ENCODE measurements at regions not wholly inside any gene's neighbourhood (a gene's known extent, or its start where the extent isn't known, plus 50 kb on each side); places are given as distances from the start of the nearest gene placed in this dataset.

DNA sequence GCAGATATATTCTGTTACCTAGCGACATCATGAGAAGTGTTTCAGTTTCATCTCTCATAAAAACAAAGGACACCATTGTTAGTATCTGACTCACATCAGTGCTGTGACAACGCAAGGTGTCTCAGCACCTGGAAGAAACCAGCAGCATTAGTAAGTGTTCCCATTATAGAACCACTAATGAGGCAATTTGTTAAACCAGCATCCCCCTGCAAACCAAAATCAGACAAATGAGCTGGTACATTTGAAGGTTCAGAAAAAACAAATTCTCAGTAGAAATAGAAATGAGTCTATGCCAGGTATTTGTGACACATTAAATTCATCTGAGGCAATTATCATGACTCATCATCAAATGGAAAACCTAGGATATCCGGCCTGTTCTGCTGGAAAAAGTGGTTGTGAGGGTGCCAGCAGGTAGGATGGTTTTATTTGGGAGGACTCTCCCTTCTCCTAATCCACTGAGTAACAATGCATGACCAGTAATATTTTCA, 151.7 kb downstream of the TMEM200A start:
- no peak overlapping the region for H3K4me3 ChIP-seq (replicated peaks in 1 of 3)
- H3K27me3 ChIP-seq, result no peaks in the 10 kb centered on the region
- intact Hi-C loops (cut with DNase I), result no loop called here
- H3K9me3 ChIP-seq, result no peaks in the 10 kb centered on the region
- TF ChIP-seq POLR2A (IDR thresholded peaks at IDR 0.05), result no peak
- TF ChIP-seq, protein P1, sequence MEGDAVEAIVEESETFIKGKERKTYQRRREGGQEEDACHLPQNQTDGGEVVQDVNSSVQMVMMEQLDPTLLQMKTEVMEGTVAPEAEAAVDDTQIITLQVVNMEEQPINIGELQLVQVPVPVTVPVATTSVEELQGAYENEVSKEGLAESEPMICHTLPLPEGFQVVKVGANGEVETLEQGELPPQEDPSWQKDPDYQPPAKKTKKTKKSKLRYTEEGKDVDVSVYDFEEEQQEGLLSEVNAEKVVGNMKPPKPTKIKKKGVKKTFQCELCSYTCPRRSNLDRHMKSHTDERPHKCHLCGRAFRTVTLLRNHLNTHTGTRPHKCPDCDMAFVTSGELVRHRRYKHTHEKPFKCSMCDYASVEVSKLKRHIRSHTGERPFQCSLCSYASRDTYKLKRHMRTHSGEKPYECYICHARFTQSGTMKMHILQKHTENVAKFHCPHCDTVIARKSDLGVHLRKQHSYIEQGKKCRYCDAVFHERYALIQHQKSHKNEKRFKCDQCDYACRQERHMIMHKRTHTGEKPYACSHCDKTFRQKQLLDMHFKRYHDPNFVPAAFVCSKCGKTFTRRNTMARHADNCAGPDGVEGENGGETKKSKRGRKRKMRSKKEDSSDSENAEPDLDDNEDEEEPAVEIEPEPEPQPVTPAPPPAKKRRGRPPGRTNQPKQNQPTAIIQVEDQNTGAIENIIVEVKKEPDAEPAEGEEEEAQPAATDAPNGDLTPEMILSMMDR (IDR thresholded peaks at IDR 0.05), result no peak
- no peaks in the 10 kb centered on the region for H3K4me1 ChIP-seq
- no peak for DNase-seq
- 83 to 85% methylated on average over 3 of the region's 3 CpGs for WGBS, 2 donors
- no peaks in the 10 kb centered on the region for H3K36me3 ChIP-seq
- H3K27ac ChIP-seq, result no peak overlapping the region

DNA sequence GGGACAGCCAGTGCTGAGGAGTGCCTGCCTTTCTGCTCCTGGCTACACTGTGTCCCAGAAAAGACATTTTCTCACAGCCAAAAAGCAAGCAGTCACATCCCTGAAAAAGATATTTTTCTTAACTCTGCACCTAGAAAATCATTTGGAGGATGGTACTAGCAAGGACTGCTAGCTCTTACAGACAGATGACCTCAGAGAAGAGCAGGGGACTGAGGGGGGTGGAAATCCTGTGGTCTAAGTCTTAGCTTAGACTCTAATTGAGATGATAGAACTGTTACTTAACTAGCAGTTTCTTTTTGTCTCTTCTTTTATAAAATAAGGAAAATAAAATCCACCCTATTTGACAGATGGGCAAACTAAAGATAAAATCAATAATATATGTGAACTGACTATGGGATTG, 152.8 kb downstream of the TMEM200A start:
- no peak for DNase-seq
- Histone ChIP-seq H3K4me1 (no peaks in the 10 kb centered on the region), H3K27ac (no peak overlapping the region), H3K9me3 (no peaks in the 10 kb centered on the region), H3K4me3 (replicated peaks in 1 of 3) (no peak overlapping the region), H3K27me3 (no peaks in the 10 kb centered on the region), H3K36me3 (no peaks in the 10 kb centered on the region)
- intact Hi-C loops (cut with DNase I), result no loop called here
- TF ChIP-seq, protein P1 (IDR thresholded peaks at IDR 0.05), result no peak
- TF ChIP-seq POLR2A (IDR thresholded peaks at IDR 0.05), result no peak

DNA sequence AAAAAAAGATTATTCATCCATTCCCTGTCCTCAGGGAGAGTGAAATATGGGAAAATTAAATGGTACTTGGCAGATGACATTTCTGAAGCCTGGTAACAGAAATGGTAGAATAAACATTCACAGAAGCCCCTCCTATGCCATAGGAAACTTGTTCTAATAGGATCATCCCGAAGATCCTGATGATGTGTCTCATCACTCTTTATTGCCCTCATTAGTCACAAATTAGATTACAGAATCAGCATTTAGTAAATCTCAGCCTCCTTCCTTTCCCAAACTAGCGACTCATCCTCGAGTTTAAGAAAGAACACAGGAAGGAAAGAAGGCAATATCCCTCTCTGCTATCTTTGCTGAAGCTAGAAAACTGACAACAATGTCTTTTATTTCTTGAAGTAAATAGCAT, 154.4 kb downstream of the TMEM200A start:
- Histone ChIP-seq H3K36me3 (no peaks in the 10 kb centered on the region), H3K9me3 (no peaks in the 10 kb centered on the region), H3K4me3 (replicated peaks in 1 of 3) (no peak overlapping the region), H3K4me1 (no peaks in the 10 kb centered on the region), H3K27me3 (no peaks in the 10 kb centered on the region), H3K27ac (no peak overlapping the region)
- 56 to 63% methylated on average over 3 of the region's 3 CpGs for WGBS, 2 donors
- no peak for DNase-seq
- TF ChIP-seq, protein P1 (IDR thresholded peaks at IDR 0.05), result no peak
- no peak for TF ChIP-seq POLR2A (IDR thresholded peaks at IDR 0.05)
- intact Hi-C loops (cut with DNase I), result no loop called here

DNA sequence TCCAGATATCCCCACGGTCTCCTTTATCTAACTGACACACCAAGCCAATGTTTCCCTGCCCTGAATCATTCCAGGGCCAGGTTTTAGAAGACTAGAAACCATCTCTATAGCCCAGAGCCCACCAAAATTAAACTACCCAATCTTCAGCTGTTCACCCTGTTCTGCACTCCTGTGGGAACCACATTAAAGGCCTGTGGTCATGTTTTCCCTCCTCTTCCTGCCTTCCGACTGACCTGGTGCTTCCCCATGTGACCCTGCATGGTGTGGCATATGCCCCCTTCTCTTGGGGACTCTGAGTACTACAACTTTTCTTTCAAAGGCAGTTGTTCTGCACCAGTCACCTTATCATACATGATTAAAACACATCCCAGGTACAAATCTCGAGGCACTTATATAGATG, 155.0 kb downstream of the TMEM200A start:
- TF ChIP-seq POLR2A (IDR thresholded peaks at IDR 0.05), result no peak
- TF ChIP-seq, protein P1 (IDR thresholded peaks at IDR 0.05), result no peak
- no peak overlapping the region for H3K4me3 ChIP-seq (replicated peaks in 1 of 3)
- H3K27me3 ChIP-seq, result no peaks in the 10 kb centered on the region
- H3K9me3 ChIP-seq, result no peaks in the 10 kb centered on the region
- WGBS, 2 donors, result 78 to 85% methylated on average over 3 of the region's 3 CpGs
- no peak for DNase-seq
- intact Hi-C loops (cut with DNase I), result no loop called here
- no peak overlapping the region for H3K27ac ChIP-seq
- H3K4me1 ChIP-seq, result no peaks in the 10 kb centered on the region
- no peaks in the 10 kb centered on the region for H3K36me3 ChIP-seq

DNA sequence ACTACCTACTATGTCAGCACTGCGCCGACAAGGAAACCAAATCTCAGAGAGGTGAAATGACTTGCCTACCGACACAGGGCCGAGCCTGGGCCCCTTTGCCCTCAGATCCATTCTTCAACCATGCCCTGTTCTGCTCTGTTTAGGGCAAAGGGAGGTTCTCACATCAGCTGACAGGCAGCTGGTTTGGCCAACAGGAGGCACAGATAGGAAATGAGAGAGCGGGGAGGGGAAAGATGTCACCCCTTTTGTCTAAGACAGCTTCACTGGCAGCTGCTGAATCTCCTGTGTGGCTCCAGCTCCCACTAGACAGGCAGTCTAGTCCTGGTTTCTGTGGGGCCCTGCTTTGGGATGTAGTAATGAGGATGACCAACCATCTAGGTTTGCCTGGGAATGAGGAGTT, 158.7 kb downstream of the TMEM200A start:
- intact Hi-C loops (cut with DNase I), result no loop called here
- WGBS, 2 donors, result 86 to 90% methylated on average over 5 of the region's 5 CpGs
- no peak overlapping the region for H3K27ac ChIP-seq
- no peak for DNase-seq
- H3K4me1 ChIP-seq, result no peaks in the 10 kb centered on the region
- no peaks in the 10 kb centered on the region for H3K27me3 ChIP-seq
- no peaks in the 10 kb centered on the region for H3K36me3 ChIP-seq
- no peak overlapping the region for H3K4me3 ChIP-seq (replicated peaks in 1 of 3)
- no peaks in the 10 kb centered on the region for H3K9me3 ChIP-seq
- TF ChIP-seq POLR2A (IDR thresholded peaks at IDR 0.05), result no peak

DNA sequence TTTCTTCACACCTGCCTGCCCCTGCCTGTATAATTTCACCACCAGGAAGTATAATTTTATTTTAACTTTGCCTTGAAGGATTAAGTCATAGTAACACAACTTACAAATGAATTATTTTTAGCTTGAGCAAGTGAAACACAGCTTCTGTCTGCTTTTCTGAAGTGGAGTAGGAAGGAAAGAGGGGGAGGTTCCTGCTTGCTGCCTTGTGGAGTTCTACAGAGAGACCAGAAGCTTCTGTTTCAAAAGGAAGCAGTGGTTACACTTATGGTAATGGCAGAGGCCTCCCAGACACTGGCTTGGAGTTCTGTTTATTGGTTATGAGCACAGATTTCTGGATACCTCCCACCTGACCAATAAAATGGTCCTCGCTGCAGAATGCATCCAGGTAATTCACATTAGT, 159.6 kb downstream of the TMEM200A start:
- no peak for DNase-seq
- TF ChIP-seq, protein P1 (IDR thresholded peaks at IDR 0.05), result no peak
- TF ChIP-seq POLR2A (IDR thresholded peaks at IDR 0.05), result no peak
- Histone ChIP-seq H3K27me3 (no peaks in the 10 kb centered on the region), H3K4me3 (replicated peaks in 1 of 3) (no peak overlapping the region), H3K4me1 (no peaks in the 10 kb centered on the region), H3K9me3 (no peaks in the 10 kb centered on the region), H3K27ac (no peak overlapping the region), H3K36me3 (no peaks in the 10 kb centered on the region)
- 74 to 91% methylated on average over 1 of the region's 1 CpG for WGBS, 2 donors
- intact Hi-C loops (cut with DNase I), result no loop called here
